Urothelium cell line (cell line): ENCODE measurements at regions not wholly inside any gene's neighbourhood (a gene's known extent, or its start where the extent isn't known, plus 50 kb on each side); places are given as distances from the start of the nearest gene placed in this dataset.

Experiments used
- DNase-seq: peaks from one replicate; pipeline ENCODE4 v3.0.0; 2011; ENCODE audit warnings: low spot score, mixed read lengths
- FAIRE-seq: peaks from 2 replicates; lab custom pipeline; 2011; peaks lifted over from hg19 to GRCh38; lab: Jason Lieb, UNC

DNA sequence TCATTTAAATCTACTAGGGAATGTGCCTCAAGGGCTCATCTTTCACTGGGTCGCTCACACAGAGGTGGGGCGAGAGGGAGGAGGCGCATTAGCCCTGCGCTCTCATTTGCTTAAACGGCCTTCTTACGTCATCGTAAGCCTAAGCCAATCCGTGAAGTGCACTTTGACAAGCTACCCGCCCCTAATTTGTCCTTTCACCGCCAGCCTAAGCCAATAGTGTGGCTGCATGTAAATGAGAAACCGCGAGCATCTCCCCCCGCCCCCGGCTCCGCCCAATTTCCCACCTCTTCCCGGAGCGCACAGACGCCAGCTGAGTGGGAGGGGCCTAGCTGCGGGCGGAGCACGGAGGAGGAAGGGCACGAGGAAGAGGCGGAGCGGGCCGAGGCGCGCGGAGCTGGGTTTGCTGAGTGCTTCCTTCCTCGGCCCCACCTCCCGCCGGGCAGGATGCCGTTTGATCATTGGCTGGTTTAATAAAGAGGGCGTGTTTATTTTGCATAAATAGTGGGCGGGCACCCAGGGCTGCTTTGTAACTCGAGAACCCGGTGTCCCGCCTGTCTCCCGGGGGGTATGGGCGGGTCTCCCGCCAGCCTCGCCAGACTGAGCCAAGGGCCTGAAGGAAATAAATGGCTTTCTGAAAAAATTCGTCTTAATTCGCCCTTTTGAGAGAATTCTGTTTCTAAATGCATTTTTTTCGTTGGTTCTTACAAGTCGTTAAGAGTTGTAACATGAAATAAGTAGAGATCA, 289.6 kb upstream of the NFE2L3 start:
- FAIRE-seq (peak; percentile 89), DNase-seq (peak; percentile 99)

GRCh38 chr7:25863005-25863728, 288.8 kb upstream of the NFE2L3 start:
- FAIRE-seq (no peak), DNase-seq (no peak)

DNA sequence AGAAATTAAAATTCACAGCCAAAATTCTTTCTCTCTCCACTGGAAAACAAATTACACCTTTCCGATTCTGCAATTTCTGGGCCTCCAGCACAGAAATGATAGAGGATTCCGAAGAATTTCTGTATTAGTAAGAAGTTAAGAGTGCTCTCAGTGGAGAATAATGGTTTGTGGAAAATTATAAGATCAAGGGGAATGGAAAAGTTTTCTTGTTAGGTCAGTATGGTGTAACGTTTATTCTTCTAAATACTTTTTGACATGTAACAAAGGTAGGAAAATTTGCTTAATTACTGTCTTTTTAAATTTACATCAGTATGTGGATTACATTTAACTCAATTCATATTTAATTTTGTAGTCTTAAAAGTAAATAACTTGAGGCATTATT, 288.3 kb upstream of the NFE2L3 start:
- FAIRE-seq = no peak
- no peak for DNase-seq

GRCh38 chr7:25864511-25864910, 287.5 kb upstream of the NFE2L3 start:
- DNase-seq = no peak
- FAIRE-seq = no peak

DNA sequence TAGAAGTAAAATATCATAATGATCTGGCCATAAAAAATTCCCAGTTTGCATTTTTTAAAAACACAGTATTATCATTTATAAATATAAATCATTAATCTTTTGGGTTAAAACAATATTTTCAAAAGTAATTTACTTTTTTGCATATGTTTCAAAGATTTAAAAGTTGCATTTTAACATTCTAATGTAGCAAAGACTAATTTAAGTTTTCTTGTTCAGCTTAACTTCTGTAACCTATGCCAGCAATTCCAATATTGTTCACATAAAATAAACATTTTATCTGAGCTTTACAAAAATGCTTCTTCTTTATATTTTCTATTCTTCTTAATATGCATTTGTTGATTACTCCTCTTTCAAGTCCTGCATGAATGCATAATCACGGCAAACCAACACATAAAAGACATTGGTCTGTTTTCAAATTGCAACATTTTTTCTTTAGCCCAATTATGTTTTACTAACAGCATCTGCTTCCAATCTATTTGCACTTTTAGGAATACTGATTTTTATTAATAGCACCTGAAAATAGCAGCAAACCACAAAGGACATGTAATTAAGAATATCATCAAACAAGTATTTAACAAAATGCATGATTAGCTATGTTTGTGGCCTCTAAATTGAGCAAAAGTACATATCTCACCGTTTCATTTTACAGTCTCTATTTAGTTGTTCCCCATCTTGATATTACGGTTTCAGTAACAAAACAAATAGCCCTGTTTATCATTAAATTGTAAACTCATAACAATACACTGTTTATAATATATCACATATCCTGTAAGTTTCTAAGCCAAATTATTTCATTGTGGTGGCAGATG, 286.9 kb upstream of the NFE2L3 start:
- DNase-seq (no peak), FAIRE-seq (no peak)

DNA sequence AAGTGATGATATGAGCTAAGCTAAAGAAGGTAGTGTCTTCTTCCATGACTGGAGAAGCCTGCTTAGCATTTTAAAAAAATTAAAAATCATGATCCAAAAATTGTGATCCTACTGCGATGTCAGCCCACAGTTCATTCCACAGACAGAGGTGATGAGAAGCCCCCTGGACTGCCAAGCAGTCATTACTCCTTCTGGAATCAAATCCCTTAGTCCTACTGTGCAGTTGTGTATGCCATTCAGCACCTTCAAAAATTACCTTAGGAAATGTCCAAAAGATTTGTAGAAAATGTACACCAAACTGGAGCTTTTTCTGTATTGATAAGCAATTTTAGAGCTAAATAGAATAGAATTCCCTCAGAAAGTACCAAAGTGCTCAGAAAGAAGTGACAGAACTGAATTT, 283.5 kb upstream of the NFE2L3 start:
- FAIRE-seq (no peak), DNase-seq (no peak)

DNA sequence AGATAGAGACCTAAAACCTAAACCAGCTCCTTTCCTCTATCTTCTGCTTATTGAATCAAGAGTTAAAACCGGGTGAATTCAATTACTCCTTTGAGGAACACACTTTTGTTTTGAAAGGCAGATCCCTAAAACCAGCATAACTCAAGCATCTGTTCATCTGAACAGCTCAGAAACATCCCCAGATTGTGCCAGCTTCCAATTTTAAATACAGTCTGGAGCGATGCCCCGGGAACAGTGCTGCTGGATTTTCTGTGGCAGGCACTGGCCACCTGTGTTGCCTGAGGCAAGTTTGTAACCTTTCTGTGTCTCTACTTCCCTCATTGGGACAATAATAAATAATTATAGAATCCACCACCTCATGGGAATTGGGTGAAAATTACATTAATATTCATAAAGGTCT, 281.4 kb upstream of the NFE2L3 start:
- FAIRE-seq (no peak), DNase-seq (no peak)

GRCh38 chr7:25876092-25876491, 275.9 kb upstream of the NFE2L3 start:
- DNase-seq = no peak
- no peak for FAIRE-seq

DNA sequence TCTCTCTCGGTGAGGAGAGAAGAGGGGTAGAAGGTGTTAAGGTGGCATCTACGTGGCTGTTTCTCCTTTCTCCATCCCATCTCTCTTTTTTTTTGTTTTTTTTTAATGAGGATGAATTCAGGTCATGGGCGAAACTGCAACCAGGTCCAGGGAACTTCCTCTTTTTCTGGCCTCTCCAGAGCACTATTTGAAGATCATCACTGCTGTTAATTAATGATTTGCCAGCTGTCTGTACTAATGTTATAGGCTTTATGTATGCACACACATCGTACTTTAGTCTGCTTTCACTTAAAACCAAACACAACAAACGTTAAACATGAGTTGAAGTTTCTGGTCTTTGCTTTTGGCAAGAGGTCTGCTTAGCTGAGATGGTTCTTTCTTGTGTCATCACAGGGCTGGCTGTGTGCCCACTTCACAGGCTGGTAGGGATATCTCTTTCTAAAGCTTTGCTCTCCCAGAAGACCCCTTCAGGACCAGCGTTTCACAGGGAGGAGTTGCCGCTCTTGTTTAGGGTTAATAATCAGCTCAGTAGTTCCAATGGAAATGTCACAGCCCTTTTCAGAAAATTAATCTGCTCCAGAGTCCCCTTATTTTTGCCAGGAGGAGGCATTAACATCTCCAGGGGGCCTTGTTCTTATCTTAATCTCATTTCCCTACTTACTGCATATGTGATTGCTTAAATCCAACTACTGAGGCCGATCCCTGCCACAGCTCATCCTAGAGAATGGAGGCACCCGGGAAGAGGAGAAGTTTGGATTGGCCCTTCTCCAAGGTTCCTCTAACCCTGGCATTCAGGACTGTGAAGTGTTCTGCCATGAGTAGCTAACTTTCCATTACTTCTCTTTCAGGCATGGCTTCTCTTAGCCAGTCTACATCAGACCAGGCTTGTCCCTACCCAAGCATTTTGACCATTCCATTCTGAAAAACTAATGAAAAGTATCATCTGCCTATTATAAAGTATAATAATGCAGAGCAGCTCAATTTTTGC, 273.9 kb upstream of the NFE2L3 start:
- DNase-seq (no peak), FAIRE-seq (no peak)

- FAIRE-seq = no peak
- DNase-seq = no peak
Measured at GRCh38 chr7:25879799-25880198, 272.2 kb upstream of the NFE2L3 start.

GRCh38 chr7:25881317-25882037, 270.5 kb upstream of the NFE2L3 start:
- FAIRE-seq = no peak
- DNase-seq = no peak

GRCh38 chr7:25882151-25882773, 269.7 kb upstream of the NFE2L3 start:
- no peak for DNase-seq
- no peak for FAIRE-seq

GRCh38 chr7:25884265-25884828, 267.7 kb upstream of the NFE2L3 start:
- no peak for FAIRE-seq
- no peak for DNase-seq

GRCh38 chr7:25885057-25885576, 266.9 kb upstream of the NFE2L3 start:
- FAIRE-seq (no peak), DNase-seq (no peak)

- DNase-seq = no peak
- FAIRE-seq = peak; percentile 66
Measured at GRCh38 chr7:25886387-25887240, 265.4 kb upstream of the NFE2L3 start.

DNA sequence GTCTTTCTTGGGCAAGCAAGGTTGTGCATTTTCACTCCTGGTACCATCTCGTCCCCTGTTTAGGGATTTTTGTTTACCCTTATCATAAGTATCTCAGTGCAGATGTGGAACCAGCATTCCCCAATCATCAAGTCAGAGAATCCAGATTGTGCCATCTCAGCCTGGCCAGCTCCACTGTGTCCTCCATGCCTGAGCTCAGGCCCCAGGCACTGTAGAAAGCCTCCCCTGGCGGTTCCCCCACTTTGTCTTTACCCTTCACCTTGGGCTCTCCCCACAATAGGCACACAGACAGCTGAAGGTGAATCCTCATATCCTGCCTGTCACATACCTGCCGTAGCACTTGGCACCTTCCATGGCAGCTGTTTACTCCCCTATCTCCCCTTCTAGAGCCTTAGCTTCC, 264.7 kb upstream of the NFE2L3 start:
- no peak for FAIRE-seq
- no peak for DNase-seq

DNA sequence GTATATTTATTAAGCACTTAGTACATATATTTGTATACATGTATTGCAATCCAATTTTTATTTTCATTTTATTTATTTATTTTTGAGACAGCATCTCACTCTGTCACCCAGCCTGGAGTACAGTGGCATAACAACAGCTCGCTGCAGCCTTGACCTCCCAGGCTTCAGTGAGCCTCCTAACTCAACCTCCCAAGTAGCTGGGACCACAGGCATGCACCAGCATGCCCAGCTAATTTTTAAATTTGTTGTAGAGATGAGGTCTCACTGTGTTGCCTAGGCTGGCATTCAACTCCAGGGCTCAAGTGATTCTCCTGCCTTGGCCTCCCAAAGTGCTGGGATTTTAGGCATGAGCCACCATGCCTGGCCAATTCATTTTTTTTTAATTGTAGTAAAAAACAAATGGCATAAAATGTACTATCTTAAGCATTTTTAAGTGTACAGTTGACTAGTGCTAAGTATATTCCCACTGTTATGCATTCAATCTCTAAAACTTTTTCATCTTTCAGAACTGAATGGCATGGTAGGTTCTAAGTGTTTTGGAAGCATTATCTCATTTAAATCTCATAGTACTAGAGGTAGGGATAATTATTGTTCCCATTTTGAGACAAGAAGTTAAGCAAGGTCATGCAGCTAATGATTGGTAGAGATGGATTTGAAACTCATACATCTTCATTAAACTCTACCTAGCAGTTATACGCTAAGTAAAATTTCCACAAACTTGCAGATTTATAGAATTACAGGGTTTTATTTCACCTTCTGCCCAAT, 264.0 kb upstream of the NFE2L3 start:
- FAIRE-seq = no peak

More for the DNA sequence above, 264.0 kb upstream of the NFE2L3 start:
- DNase-seq = no peak
